DMS 273 treated with DMSO at 0.1 percent for 48 hours (cell line): ENCODE measurements at regions not wholly inside any gene's neighbourhood (a gene's known extent, or its start where the extent isn't known, plus 50 kb on each side); places are given as distances from the start of the nearest gene placed in this dataset.

Experiments
- DNase-seq: peaks from one replicate; lab custom pipeline; 2025; lab: John Stamatoyannopoulos, UW

GRCh38 chr16:51426276-51426675, 275.2 kb upstream of the SALL1 start:
- no peak for DNase-seq

- DNase-seq = no peak
Observed at GRCh38 chr16:51420247-51420646, 269.2 kb upstream of the SALL1 start.

GRCh38 chr16:51419768-51420167, 268.7 kb upstream of the SALL1 start:
- no peak for DNase-seq

- DNase-seq = no peak
Observed at GRCh38 chr16:51418258-51418657, 267.2 kb upstream of the SALL1 start.

- DNase-seq = peak; percentile 45
Observed at GRCh38 chr16:51416926-51417325, 265.9 kb upstream of the SALL1 start.

GRCh38 chr16:51410125-51410524, 259.1 kb upstream of the SALL1 start:
- no peak for DNase-seq

- no peak for DNase-seq
Observed at GRCh38 chr16:51409001-51409675, 258.1 kb upstream of the SALL1 start.

- no peak for DNase-seq
Observed at GRCh38 chr16:51408357-51408756, 257.3 kb upstream of the SALL1 start.

- DNase-seq = no peak
Observed at GRCh38 chr16:51407921-51408320, 256.9 kb upstream of the SALL1 start.

- DNase-seq = no peak
Observed at GRCh38 chr16:51407199-51407598, 256.1 kb upstream of the SALL1 start.

- DNase-seq = no peak
Observed at GRCh38 chr16:51405361-51405760, 254.3 kb upstream of the SALL1 start.

- DNase-seq = no peak
Observed at GRCh38 chr16:51404386-51404785, 253.3 kb upstream of the SALL1 start.

GRCh38 chr16:51402785-51403184, 251.7 kb upstream of the SALL1 start:
- no peak for DNase-seq

GRCh38 chr16:51402298-51402697, 251.2 kb upstream of the SALL1 start:
- no peak for DNase-seq

GRCh38 chr16:51401673-51402072, 250.6 kb upstream of the SALL1 start:
- no peak for DNase-seq

- no peak for DNase-seq
Observed at GRCh38 chr16:51399908-51400670, 249.0 kb upstream of the SALL1 start.

GRCh38 chr16:51394421-51394820, 243.4 kb upstream of the SALL1 start:
- no peak for DNase-seq

- no peak for DNase-seq
Observed at GRCh38 chr16:51393381-51394005, 242.4 kb upstream of the SALL1 start.

GRCh38 chr16:51392521-51393187, 241.6 kb upstream of the SALL1 start:
- DNase-seq = no peak

GRCh38 chr16:51391798-51392511, 240.9 kb upstream of the SALL1 start:
- no peak for DNase-seq

GRCh38 chr16:51390877-51391276, 239.8 kb upstream of the SALL1 start:
- no peak for DNase-seq

- DNase-seq = no peak
Observed at GRCh38 chr16:51389881-51390280, 238.8 kb upstream of the SALL1 start.
